ENCODE measurements at regions not wholly inside any gene's neighbourhood (a gene's known extent, or its start where the extent isn't known, plus 50 kb on each side); places are given as distances from the start of the nearest gene placed in this dataset.

DNA sequence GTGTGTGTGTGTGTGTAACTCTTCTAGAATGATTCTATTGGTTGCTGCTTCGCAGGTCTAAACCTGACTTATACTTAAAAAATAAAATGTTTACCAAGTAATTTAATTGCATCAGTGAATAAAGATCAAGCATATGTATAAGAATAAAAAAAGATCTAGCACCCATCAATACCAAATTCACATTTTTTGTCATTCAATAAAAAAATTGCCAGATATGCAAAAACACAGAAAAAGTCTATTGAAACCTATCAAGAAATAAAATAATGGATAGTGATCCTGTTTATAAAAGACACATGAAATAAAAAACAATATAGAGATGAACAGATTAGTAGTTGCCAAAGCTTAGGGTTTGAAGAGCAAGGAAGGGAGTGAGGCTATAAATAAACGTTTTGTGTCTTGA is 2095.0 kb upstream of the ACO1 start:
- no peak for TF ChIP-seq POLR2A (IDR thresholded peaks at IDR 0.05)
- TF ChIP-seq, protein P1, sequence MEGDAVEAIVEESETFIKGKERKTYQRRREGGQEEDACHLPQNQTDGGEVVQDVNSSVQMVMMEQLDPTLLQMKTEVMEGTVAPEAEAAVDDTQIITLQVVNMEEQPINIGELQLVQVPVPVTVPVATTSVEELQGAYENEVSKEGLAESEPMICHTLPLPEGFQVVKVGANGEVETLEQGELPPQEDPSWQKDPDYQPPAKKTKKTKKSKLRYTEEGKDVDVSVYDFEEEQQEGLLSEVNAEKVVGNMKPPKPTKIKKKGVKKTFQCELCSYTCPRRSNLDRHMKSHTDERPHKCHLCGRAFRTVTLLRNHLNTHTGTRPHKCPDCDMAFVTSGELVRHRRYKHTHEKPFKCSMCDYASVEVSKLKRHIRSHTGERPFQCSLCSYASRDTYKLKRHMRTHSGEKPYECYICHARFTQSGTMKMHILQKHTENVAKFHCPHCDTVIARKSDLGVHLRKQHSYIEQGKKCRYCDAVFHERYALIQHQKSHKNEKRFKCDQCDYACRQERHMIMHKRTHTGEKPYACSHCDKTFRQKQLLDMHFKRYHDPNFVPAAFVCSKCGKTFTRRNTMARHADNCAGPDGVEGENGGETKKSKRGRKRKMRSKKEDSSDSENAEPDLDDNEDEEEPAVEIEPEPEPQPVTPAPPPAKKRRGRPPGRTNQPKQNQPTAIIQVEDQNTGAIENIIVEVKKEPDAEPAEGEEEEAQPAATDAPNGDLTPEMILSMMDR (IDR thresholded peaks at IDR 0.05): no peak

Measured in thyroid gland (tissue), 4 donors.